B cell (primary cell): ENCODE measurements at regions not wholly inside any gene's neighbourhood (a gene's known extent, or its start where the extent isn't known, plus 50 kb on each side); places are given as distances from the start of the nearest gene placed in this dataset.

Source experiments
- ATAC-seq: fragments of 200-7000 bp; cut with Tn5 transposase; one replicate; pipeline ENCODE4 v1.10.0; 2021; ENCODE audit warnings: low read depth, mild to moderate bottlenecking, moderate number of reproducible peaks, moderate library complexity
- CTCF ChIA-PET: fragments of 350-600 bp; sonication (Branson Sonifier 250); formaldehyde crosslinking; loops from one replicate; lab custom pipeline; 2021; ENCODE audit warnings: antibody characterized with exemption, inconsistent platforms; lab: Charles Lee
- POLR2A ChIA-PET: fragments of 350-600 bp; sonication (Branson Sonifier 250); formaldehyde crosslinking; loops from one replicate; lab custom pipeline; 2021; ENCODE audit warnings: antibody characterized with exemption; lab: Charles Lee
- DNase-seq: peaks from one replicate; pipeline ENCODE4 v3.0.0; 2013
- H2AFZ ChIP-seq: 2 replicates; pipeline ENCODE4 v1.6.1; 2012; ENCODE audit warnings: mild to moderate bottlenecking, low read depth, low read length; ENCODE audit not compliant: insufficient read depth, poor library complexity, severe bottlenecking
- H3K27ac ChIP-seq, 2 donors: 1 replicate in 1 of 2; 2 replicates in 1 of 2; pipeline ENCODE4 v1.5.1; 2012 to 2013; ENCODE audit warnings: low read length in 2 of 2, mild to moderate bottlenecking in 2 of 2, moderate library complexity in 1 of 2
- H3K27me3 ChIP-seq, 4 experiments: fragments of 200-600 bp in 1 of 4; sonication (generic) in 1 of 4; replicated peaks in 1 of 4; 1 replicate in 2 of 4; 2 replicates in 2 of 4; pipeline versions ENCODE4 v1.6.1 to v1.7.0; 2013 to 2016; ENCODE audit warnings: low read length in 3 of 4, mild to moderate bottlenecking in 2 of 4, mixed read lengths in 1 of 4, moderate library complexity in 1 of 4; ENCODE audit not compliant: insufficient read depth in 4 of 4, control insufficient read depth in 3 of 4; ENCODE audit errors: control extremely low read depth in 1 of 4
- H3K36me3 ChIP-seq, 2 experiments: replicated peaks in 1 of 2; 1 replicate in 1 of 2; 2 replicates in 1 of 2; pipeline versions ENCODE4 v1.6.1 to v1.7.1; 2013; ENCODE audit warnings: low read length in 1 of 2; ENCODE audit not compliant: insufficient read depth in 2 of 2, control insufficient read depth in 1 of 2; ENCODE audit errors: control extremely low read depth in 1 of 2, extremely low read depth in 1 of 2
- H3K4me1 ChIP-seq, 2 donors: fragments of 200-600 bp in 1 of 2; sonication (generic) in 1 of 2; 1 replicate in 1 of 2; 2 replicates in 1 of 2; pipeline versions ENCODE4 v1.5.1 to v1.6.1; 2013 to 2017; ENCODE audit warnings: low read length in 2 of 2; ENCODE audit not compliant: control insufficient read depth in 2 of 2, insufficient read depth in 2 of 2
- H3K4me2 ChIP-seq: replicated peaks from 2 replicates; pipeline ENCODE3; 2012; ENCODE audit warnings: mild to moderate bottlenecking, low read depth, low read length; ENCODE audit not compliant: poor library complexity, severe bottlenecking
- H3K4me3 ChIP-seq, 5 experiments: fragments of 200-600 bp in 1 of 5; sonication (generic) in 1 of 5; 1 replicate in 3 of 5; 2 replicates in 2 of 5; pipeline versions ENCODE4 v1.5.1 to v1.7.0; 2011 to 2016; ENCODE audit warnings: low read length in 4 of 5, mild to moderate bottlenecking in 4 of 5, low read depth in 2 of 5, control low read depth in 1 of 5, moderate library complexity in 1 of 5; ENCODE audit not compliant: insufficient read depth in 1 of 5; ENCODE audit errors: control extremely low read depth in 1 of 5, extremely low read depth in 1 of 5
- H3K79me2 ChIP-seq: fragments of 200-600 bp; sonication (generic); one replicate; pipeline ENCODE4 v1.6.0; 2016; ENCODE audit warnings: low read length; ENCODE audit not compliant: control insufficient read depth, insufficient read depth
- H3K9ac ChIP-seq: fragments of 200-600 bp; sonication (generic); 2 replicates; pipeline ENCODE4 v1.6.1; 2017; ENCODE audit warnings: mild to moderate bottlenecking, low read length, moderate library complexity
- H3K9me3 ChIP-seq, 3 donors: one replicate each; pipeline versions ENCODE4 v1.6.1 to v1.7.1; 2013; ENCODE audit warnings: low read length in 2 of 3; ENCODE audit not compliant: control insufficient read depth in 2 of 3, insufficient read depth in 1 of 3; ENCODE audit errors: control extremely low read depth in 1 of 3
- H4K20me1 ChIP-seq: 2 replicates; pipeline ENCODE4 v1.6.0; 2012; ENCODE audit warnings: mild to moderate bottlenecking, low read length; ENCODE audit not compliant: insufficient read depth, control insufficient read depth, poor library complexity, severe bottlenecking
- H3K27ac Mint-ChIP-seq: one replicate; pipeline ENCODE4 v1.8.0; 2021; ENCODE audit warnings: mixed read lengths
- H3K27me3 Mint-ChIP-seq: one replicate; pipeline ENCODE4 v1.8.0; 2021; ENCODE audit warnings: mixed read lengths
- H3K4me1 Mint-ChIP-seq: one replicate; pipeline ENCODE4 v1.8.0; 2021; ENCODE audit warnings: mixed read lengths
- H3K4me3 Mint-ChIP-seq: one replicate; pipeline ENCODE4 v1.8.0; 2021; ENCODE audit warnings: mixed read lengths
- H3K9me3 Mint-ChIP-seq: one replicate; pipeline ENCODE4 v1.8.0; 2022; ENCODE audit warnings: mixed read lengths; ENCODE audit not compliant: insufficient read depth
- EZH2 ChIP-seq: IDR thresholded peaks from 2 replicates; pipeline ENCODE4 v1.6.1; 2012; ENCODE audit warnings: borderline replicate concordance, low read depth, mild to moderate bottlenecking, moderate library complexity, low read length; ENCODE audit not compliant: insufficient read depth, poor library complexity, severe bottlenecking
- WGBS: methylation state at CpG from one replicate; pipeline ENCODE4 v1.1.5; 2013; ENCODE audit warnings: missing lambda C conversion rate; ENCODE audit not compliant: insufficient coverage; 5-methylcytosine and 5-hydroxymethylcytosine counted together
- intact Hi-C: fragments of 100-400 bp; cut with micrococcal nuclease; formaldehyde crosslinking; loops from one replicate; pipeline ENCODE4 v1.10.0; 2022
- TF ChIP-seq, protein P1 (sequence below): fragments of 200-600 bp; IDR thresholded peaks from one replicate; pipeline ENCODE4 v1.8.0; 2022; ENCODE audit warnings: antibody characterized with exemption, mild to moderate bottlenecking

DNA sequence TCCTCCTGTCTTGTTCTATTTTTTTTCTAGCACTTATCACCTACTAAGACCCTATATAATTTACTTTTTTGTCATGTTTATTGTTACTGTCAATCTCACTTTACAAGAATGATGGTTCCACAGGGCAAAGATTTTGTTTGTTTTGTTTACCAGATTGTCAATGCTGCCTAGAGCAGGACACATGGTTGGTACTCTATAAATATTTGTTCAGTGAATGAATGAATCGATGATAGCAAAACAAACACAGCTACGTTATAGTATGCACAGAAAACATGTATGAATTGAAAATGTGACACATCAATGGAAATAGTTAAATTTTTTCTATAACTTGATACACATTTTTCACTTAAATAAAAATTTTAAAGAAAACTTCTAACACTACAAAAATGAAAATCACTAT lies 67.1 kb upstream of the KRR1 start:
- no peak for DNase-seq
- Histone ChIP-seq H3K4me2 (no peak overlapping the region), H3K27ac (no peak overlapping the region), H2AFZ (no peak overlapping the region), H3K27me3 (no peaks in the 10 kb centered on the region), H3K36me3 (no peaks in the 10 kb centered on the region), H3K9ac (no peak overlapping the region), H3K79me2 (no peaks in the 10 kb centered on the region), H3K9me3 (no peaks in the 10 kb centered on the region), H4K20me1 (no peaks in the 10 kb centered on the region), H3K4me1 (no peaks in the 10 kb centered on the region), H3K4me3 (no peak overlapping the region)
- no peak overlapping the region for H3K27ac Mint-ChIP-seq
- CTCF ChIA-PET: no interaction called here
- H3K4me3 Mint-ChIP-seq: no peak overlapping the region
- peaks cover 7% of the 10 kb centered on the region for H3K27me3 Mint-ChIP-seq
- intact Hi-C loops: no loop called here
- TF ChIP-seq, protein P1, sequence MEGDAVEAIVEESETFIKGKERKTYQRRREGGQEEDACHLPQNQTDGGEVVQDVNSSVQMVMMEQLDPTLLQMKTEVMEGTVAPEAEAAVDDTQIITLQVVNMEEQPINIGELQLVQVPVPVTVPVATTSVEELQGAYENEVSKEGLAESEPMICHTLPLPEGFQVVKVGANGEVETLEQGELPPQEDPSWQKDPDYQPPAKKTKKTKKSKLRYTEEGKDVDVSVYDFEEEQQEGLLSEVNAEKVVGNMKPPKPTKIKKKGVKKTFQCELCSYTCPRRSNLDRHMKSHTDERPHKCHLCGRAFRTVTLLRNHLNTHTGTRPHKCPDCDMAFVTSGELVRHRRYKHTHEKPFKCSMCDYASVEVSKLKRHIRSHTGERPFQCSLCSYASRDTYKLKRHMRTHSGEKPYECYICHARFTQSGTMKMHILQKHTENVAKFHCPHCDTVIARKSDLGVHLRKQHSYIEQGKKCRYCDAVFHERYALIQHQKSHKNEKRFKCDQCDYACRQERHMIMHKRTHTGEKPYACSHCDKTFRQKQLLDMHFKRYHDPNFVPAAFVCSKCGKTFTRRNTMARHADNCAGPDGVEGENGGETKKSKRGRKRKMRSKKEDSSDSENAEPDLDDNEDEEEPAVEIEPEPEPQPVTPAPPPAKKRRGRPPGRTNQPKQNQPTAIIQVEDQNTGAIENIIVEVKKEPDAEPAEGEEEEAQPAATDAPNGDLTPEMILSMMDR: no peak
- TF ChIP-seq EZH2: no peak
- POLR2A ChIA-PET: no interaction called here
- no peak for ATAC-seq
- no peaks in the 10 kb centered on the region for H3K9me3 Mint-ChIP-seq
- no peaks in the 10 kb centered on the region for H3K4me1 Mint-ChIP-seq
- WGBS: no CpG with 5 or more reads among the region's 2 CpGs

DNA sequence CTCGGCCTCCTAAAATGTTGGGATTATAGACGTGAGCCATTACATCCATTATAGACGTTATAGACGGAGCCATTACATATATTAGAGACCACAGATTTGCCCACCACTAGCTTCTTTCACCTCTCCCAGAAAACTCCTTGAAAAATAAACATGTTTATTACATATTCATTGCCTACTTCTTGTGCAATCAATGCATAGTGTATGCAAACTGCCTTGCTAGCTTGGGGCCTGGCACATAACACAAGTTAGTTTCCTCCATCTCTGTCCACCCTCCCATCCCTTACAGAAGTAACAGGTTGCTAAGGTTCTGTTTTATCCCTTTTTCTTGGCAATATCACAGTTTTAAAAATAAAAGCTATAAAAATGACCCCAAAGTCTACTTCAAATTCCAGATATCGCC lies 66.4 kb upstream of the KRR1 start:
- H3K4me2 ChIP-seq: no peak overlapping the region
- H3K4me1 ChIP-seq: no peaks in the 10 kb centered on the region
- H4K20me1 ChIP-seq: no peaks in the 10 kb centered on the region
- H3K27ac ChIP-seq: no peak overlapping the region
- no peak overlapping the region for H3K4me3 ChIP-seq
- no peak overlapping the region for H3K9ac ChIP-seq
- Mint-ChIP-seq H3K9me3 (no peaks in the 10 kb centered on the region), H3K27ac (no peak overlapping the region), H3K4me3 (no peak overlapping the region), H3K27me3 (peaks cover 7% of the 10 kb centered on the region), H3K4me1 (no peaks in the 10 kb centered on the region)
- ATAC-seq (no peak), DNase-seq (no peak)
- no peak overlapping the region for H2AFZ ChIP-seq
- H3K27me3 ChIP-seq: no peaks in the 10 kb centered on the region
- intact Hi-C loops: no loop called here
- CTCF ChIA-PET: no interaction called here
- TF ChIP-seq, protein P1: no peak
- TF ChIP-seq EZH2: no peak
- WGBS: 88% methylated on average over 4 of the region's 5 CpGs
- no peaks in the 10 kb centered on the region for H3K9me3 ChIP-seq
- no peaks in the 10 kb centered on the region for H3K79me2 ChIP-seq
- POLR2A ChIA-PET: no interaction called here
- H3K36me3 ChIP-seq: no peaks in the 10 kb centered on the region
